GM12892 (cell line): ENCODE measurements at regions not wholly inside any gene's neighbourhood (a gene's known extent, or its start where the extent isn't known, plus 50 kb on each side); places are given as distances from the start of the nearest gene placed in this dataset.

Experiments
- POLR2AphosphoS5 ChIP-seq: IDR thresholded peaks from 2 replicates; pipeline ENCODE4 v1.6.1; 2011; ENCODE audit warnings: low read depth, low read length, control low read depth
- TAF1 ChIP-seq: IDR thresholded peaks from 2 replicates; pipeline ENCODE4 v1.6.1; 2011; ENCODE audit warnings: low read depth, mild to moderate bottlenecking, control low read depth, low read length, borderline replicate concordance

- TF ChIP-seq POLR2AphosphoS5, result no peak
- no peak for TF ChIP-seq TAF1
Measured at GRCh38 chr16:47885489-47885888, 270.3 kb downstream of the ABCC12 start.
